ENCODE measurements at regions not wholly inside any gene's neighbourhood (a gene's known extent, or its start where the extent isn't known, plus 50 kb on each side); places are given as distances from the start of the nearest gene placed in this dataset.
"Not testable (repeated sequence)": the region's sequence is repeated elsewhere in the genome, so short reads cannot be mapped to it uniquely, and the experiment has no call there.

DNA sequence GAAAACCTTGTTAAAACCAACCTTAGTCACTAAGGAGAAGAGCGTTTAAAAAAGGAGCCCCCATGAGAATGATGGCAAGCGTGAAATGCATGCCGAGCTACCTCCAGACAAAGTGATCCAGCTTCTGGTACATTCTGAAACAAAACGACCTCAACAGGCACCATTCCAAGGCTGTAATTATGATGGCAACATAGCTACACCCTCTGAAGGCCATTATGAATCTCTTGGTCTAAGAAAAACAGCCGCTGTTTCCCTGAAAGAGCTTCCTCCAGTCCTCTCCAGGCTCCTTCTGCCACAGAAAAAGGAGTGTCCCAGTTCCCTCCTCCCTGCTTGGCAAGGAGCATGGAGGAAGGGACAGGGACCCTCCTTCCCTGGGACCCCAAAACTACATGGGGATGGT, 50.0 kb upstream of the ABLIM1 start:
- no peak for DNase-seq (ENCODE audit: low spot score)

DNA sequence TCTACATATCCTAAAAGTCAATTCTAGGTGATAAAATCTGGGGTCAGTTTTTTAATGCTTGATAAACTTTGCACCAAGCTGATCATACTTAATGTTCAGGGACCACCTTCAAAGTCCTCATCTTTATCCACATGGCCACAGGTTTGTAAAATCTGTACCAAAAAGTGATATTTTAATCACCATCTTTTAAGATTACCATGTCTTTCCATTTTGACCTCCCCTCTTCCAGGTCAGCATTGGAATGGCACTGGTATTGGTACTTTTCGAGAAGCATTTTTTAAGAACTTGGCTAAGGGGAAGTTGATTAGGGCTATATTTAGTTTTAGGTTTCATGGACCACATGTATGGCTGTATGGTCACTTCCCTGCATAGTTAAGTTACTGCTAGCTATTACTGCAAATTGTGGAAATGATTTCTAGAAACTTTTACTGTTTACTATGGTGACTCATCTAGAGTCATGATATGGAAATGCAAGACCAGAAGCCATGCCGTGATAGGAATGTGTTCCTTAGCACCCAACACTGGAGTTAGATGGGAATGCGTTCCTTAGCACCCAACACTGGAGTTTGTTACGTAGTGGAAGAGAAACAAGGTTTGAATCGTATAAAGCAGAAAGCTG, 50.8 kb upstream of the ABLIM1 start:
- peak; percentile 70 for DNase-seq (ENCODE audit: low spot score)

DNA sequence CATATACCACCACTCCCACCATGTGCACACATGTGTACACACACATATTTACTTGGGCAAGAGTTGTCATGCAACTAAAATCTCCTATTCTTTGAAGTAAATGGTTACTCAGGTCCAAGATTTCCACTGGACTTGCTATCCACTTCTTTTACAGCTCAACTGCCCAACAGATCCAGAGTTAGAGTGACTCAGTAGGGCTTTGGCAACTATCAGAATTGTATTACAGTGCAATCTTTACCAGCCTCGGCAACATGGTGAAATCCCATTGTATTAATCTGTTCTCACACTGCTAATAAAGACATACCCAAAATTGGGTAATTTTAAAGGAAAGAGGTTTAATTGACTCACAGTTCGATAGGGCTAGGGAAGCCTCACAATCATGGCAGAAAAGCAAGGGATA, 51.9 kb upstream of the ABLIM1 start:
- no peak for DNase-seq (ENCODE audit: low spot score)

DNA sequence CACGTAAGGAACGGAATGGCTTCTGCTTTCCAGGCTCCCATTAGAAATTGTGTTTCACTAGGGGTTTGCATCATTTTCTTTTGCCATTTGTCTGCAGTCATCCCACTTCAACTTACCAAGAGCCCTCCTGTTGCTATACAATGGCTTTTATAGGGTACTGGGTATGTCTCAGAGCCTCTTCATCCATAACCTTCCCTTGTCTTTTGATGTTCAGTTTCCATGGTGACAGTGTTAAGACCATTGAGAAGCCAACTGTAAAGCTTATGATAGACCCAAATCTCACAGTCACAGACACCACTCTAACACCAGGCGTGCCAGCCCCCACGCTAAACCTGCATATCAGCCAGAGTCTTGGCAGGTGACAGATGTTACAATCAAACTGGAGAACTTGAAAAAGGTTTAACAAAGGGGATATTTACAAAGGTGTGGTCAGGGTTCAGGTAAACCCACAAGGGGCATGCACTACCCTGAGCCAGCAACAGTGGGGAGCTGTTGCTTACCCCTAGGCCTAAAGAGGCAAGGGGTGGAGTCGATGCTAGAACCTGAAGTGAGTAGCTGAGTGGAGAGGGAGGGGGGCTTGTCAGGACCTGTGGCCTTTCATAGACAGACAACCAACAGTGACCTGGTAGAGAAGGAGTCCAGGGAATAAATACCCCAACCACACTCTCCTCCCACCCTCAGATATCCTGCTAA, 53.2 kb upstream of the ABLIM1 start:
- DNase-seq (ENCODE audit: low spot score), result no peak

DNA sequence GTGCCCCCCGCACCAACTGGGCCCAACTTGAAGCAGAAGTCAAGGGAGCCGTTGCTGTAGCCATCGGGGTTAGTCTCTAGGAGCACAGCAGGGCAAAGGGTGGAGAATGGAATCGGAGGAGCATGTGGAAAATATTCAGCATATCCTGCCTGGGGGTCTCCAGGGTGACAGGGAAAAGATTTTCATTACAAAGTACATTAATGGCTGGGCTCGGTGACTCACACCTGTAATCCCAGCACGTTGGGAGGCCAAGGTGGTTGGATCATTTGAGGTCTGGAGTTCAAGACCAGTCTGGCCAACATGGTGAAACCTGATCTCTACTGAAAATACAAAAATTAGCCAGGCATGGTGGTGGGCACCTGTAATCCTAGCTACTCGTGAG, 53.8 kb upstream of the ABLIM1 start:
- DNase-seq (ENCODE audit: low spot score), result no peak

DNA sequence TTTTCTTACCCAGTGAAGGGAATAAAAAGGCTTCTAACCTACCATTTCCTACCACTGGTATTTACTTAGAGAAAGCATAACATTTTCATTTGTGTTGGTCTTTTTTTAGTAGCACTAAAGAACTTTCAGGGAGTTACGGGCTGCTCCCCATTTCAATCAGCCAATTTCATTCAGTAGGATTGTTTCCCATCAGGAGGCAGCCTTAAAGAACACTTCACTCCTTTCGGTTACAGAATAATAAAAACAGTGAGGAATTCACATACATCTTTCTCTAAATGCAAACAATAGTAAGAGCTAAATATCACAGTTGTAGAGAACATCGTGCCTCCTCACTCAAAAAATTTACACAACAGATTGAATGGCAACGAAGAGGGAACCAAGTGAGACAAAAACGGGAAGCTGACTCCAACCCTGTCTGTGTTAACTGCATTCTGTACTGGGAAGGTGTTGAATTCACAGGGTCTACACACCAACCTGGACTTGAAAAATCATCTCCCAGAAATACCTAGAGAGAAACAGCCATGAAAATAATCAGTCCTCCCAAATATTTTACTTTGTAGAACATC, 55.5 kb upstream of the ABLIM1 start:
- no peak for DNase-seq (ENCODE audit: low spot score)

DNA sequence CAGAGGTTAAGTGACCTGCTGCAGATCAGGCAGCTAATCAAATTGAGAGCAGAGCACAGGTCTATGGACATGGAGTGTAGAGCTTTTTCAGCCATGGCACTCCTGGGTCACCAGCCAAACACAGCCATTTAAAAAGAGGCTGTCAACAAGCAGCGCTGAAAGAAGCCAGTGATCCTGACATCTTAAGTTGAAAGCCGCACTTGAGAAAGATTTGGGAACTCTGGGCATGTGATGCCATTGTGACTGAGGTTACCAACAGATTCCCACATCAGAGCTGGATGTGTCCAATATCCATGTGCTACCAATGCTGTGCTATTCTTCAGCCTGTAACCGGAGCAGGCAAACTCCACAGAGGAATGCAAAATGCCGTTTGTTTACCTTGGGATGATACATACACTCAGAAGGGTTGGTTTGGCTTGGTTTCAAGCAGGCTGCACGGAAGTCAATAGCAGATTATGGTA, 56.2 kb upstream of the ABLIM1 start:
- peak; percentile 85 for DNase-seq (ENCODE audit: low spot score)

DNA sequence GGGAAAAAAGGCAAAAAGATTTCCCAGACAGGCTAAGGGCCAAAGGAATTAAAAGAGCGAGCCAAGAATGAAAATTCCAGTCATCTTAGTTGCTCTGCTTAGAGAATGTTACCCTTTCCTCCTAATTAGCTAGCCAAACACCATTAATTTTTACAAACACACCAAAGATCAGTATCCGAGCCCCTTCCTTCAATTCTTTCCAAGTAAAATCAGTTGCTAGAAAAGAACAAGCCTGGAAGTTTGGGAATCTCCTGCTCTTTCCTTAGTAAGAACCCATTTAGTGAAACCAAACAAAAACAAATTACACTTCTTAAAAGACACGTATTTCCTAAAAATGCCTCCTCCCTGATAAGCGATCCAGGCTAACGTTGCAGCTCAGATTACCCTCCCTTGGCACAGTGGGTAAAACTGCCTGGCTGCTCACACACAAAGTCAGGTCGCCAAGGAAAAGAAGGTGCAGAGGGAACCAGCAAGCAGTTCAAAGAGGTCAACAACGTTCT, 57.1 kb upstream of the ABLIM1 start:
- no peak for DNase-seq (ENCODE audit: low spot score)

DNA sequence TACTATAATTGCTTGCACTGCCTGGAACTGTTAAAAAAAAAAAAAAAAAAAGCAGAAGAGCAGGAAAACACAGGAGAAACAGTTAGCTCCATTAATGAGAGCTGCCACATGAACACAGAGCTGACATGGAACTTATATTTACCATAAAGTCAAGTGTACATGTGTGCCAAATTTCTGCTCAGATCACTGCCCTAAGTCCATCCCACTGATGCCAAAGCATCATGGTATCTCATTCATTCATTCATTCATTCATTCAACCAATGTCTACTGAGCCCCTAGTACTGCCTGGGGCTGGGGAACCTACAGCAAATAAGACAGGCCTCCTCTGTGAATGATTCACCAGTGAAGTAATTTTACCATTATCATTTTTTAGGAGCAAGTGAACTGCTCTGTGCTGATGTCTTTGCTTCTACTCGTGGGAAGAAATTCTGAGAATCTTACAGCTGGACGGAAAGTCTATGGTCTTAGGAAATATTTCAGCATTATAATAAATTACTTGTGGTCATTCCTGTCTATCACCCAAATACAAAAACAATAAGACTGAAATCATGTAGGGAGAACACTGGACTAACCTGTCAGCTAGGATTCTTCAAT, 58.8 kb upstream of the ABLIM1 start:
- DNase-seq (ENCODE audit: low spot score), result no peak

DNA sequence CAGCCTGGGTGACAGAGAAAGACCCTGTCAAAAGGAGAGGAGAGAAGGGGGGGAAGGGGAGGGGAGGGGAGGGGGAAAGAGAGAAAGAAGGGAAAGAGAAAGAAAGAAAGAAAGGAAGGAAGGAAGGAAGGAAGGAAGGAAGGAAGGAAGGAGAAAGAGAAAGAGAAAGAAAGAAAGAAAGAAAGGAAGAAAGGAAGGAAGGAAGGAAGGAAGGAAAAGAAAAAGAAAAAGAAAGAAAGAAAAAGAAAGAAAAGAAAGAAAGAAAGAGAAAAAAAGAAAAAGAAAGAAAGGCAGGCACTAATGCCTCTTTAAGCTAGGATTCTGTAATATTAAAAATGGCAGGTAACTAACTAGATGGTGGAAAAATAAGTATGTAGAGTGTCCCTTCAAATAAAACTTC, 59.8 kb upstream of the ABLIM1 start:
- not testable (repeated sequence) for DNase-seq (ENCODE audit: low spot score)

DNA sequence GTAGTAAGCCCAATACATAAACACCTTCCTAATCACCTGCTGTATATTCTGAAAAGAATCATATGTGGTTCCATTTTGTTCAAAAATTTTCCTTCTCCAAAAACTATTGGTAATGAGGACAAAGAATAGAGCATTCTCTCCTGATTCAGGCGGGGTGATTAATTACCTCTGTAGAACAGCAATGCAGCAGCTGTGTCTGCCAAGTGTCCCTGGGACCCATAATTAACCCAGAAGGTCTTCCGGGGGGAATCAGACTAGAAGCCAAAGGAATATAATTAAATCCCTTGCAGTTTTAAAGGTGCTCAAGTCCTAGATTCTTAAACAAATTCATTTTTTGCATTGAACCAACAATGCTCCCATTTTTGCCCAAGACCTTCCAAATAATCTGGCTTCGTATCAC, 60.3 kb upstream of the ABLIM1 start:
- DNase-seq (ENCODE audit: low spot score), result no peak

DNA sequence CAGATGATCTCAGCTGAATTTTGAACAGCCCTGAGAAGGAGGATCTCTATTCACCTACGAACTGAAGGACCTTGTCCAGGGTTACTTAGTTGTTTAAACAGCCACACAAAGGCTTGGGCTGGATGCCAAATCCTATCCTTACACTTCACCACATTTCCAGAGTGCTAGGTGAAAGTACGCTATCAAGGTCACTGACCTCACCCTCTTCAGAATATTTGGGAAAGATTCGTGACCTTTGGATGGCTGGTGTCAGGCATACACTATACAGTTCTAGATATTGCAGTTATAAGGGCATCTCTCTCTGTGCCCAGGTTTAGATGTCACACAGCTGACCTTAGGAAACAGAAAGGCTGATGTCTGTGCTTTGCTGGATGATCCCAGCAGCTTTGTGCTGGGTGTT, 61.2 kb upstream of the ABLIM1 start:
- peak; percentile 22 for DNase-seq (ENCODE audit: low spot score)

DNA sequence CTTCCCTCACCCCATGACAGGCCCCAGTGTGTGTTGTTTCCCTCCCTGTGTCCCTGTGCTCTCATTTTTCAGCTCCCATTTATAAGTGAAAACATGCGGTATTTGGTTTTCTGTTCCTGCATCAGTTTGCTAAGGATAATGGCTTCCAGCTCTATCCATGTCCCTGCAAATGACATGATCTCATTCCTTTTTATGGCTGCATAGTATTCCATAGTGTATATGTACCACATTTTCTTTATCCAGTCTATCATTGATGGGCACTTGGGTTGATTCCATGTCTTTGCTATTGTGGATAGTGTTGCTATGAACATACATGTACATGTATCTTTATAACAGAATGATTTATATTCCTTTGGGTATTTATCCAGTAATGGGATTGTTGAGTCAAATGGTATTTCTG, 61.9 kb upstream of the ABLIM1 start:
- DNase-seq (ENCODE audit: low spot score), result not testable (repeated sequence)

DNA sequence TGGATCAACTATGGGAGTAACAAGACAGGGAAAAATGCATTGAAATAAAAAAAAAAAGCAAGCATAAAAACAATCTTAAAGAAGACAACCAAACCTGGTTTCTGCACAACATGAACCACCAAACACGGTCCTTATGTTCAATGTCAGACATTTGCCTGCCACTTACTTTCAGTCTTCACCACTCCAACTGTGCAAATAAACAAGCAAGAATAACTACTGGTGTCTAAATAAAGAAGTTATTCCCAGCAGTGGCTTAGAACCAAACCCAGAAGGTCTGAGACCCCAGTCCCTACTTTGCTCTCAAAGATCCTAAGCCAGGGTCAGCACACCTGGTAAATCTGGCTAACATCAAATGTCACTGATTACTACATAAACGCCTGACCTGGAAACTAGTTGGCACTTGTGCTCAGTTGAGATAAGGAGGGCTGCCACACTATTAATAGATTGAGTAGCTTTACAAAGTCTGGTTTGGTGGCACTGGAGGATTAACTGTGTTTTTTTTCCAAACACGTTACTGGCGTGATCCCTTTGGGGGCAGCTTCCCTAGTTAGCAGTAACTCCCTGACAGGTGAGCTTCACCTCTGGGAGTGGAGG, 62.7 kb upstream of the ABLIM1 start:
- DNase-seq (ENCODE audit: low spot score), result no peak

DNA sequence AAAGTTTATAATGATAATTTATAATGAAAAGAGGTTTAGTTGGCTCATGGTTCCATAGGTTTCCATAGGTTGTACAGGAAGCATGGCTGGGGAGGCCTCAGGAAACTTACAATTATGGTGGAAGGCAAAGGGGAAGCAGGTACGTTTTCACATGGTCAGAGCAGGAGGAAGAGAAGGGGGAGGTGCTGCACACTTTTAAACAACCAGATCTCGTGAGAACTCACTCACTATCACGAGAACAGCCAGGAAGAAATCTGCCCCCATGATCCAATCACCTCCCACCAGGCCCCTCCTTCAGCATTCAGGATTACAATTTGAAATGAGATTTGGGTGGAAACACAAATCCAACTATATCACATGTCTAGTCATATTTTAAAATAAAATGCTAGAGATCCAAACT, 64.1 kb upstream of the ABLIM1 start:
- DNase-seq (ENCODE audit: low spot score), result not testable (repeated sequence)

DNA sequence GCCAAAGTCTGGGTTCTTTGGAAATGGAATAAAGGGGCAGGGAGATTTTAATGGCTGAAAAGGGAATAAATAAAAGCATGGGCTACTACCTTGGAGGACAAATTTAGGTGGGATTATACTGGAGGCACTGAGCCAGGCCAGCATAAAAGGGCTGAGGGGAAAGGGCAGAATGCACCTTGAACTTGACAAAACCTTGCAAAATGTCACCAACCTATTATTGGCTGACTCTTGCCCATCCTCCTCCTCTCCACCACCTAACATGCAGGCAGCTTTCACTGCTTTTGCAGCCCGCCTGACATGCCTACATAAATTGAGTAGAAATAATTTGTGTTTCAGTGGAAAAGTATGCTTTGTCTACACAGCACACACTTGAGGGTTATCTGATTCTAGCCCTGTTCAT, 65.3 kb upstream of the ABLIM1 start:
- DNase-seq (ENCODE audit: low spot score), result no peak

DNA sequence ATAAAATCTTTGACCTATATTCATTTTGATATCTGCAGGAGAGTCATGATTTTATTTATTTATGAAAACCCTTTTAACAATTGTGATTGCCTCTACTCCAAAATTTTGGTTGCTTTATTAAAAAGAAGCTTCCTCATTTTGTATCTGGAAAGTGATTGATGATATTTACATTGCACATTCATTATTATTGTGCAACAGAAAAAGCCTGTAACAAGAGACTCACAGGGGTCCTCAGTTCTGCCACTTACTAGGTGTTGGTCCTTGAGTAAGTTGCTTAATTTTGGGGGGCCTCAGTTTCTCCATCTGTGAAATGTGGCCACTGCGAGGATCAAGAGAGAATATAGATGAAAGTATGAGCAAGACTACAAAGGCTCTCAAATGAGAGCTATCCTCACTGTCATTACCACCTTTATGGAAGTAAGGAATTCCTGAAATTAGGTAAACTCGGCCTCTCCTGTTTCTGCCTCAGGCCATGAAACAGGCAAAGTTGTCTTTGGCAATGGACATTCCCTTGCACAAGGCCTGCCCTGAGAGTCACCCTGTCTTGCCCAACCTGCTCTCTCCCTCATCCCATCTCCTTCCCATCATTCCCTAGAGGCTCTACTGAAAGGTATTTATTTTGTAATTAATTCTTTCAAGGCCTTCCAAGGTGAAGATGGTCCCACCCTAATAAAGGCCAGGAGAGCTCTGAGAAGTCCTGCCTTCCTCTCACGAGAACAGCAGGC, 66.1 kb upstream of the ABLIM1 start:
- DNase-seq (ENCODE audit: low spot score), result no peak

DNA sequence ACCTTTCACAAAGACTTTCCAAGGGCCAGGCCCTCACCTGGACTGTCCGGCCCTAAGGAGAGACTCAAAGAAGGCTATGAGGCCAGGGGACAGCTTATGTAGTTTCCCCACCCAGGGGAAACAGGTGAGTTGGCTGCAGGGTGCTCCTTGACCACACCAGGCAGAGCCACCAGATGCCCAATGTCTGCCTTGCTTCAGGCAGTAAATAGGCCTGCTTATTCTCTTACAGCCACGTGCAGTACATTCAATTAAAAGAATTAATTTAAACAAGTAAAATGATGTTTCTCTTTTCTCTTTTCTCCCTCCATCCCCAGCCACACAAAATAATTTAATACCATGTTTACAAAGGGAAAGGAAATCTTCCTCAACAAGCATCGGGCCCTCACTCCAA, 66.6 kb upstream of the ABLIM1 start:
- no peak for DNase-seq (ENCODE audit: low spot score)

DNA sequence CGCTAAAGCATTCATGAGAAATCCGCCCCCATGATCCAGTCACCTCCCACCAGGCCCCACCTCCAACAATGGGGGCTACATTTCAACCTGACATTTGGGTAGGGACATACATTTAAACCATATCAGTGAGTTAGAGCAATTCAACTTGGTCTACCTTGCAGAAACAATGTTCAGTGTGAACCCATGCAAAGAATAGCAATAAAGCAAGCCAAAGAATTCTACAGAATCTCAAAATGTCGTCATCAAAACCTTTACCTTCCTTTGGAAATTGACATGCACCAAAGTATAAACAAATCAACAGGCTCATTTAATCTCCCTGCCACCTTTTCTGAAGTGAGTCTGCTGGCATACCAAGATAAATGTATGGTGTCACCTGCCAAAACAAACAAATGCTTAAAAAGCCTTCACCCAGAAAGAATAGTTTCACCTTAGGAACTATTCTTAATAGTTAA, 68.8 kb upstream of the ABLIM1 start:
- peak; percentile 25 for DNase-seq (ENCODE audit: low spot score)

DNA sequence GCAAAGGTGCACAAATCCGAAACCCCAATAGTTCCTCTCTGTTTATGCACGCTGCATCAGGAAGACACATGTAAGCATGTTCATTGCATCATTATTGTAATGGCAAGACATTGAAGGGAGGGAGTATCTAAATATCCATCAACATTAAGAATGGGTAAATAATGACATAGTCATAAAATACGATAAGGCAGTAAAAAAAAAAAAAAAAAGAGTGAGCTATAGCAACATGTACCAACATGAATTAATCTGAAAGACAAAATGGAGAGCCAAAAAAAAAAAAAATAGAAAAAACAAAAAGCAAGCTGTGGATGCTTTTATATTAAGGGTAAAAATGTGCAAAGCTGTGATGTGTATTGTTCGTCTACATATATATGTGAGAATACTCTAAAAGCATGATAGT, 70.2 kb upstream of the ABLIM1 start:
- DNase-seq (ENCODE audit: low spot score), result no peak

DNA sequence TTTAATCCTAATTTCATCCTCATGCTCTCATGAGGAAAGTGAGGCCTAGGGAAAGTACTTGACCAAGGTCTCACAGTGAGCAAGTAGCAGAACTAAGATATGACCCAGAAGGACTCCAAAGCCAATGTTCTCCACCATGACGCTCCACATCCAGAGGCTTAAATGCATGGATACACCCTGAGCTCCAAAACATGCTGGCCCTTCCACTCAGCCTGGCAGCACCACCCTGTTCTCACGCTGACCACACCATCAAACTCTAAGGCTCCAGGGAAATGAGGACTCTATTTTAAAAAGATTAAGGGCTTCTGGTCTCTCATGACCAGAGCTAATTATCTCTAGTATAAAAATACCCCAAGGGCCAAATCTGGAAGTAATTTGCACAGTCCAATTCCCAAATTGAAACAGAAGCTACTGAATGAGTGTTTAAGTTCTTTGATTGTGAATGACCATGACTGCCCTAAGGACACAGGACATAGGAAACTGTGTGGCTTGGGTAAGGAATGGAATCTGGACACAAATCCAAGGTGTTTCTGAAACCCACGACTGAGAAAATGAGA, 71.1 kb upstream of the ABLIM1 start:
- no peak for DNase-seq (ENCODE audit: low spot score)

Measured in HT-29 (cell line).